Medulla oblongata (tissue), 1 donor: ENCODE measurements at regions not wholly inside any gene's neighbourhood (a gene's known extent, or its start where the extent isn't known, plus 50 kb on each side); places are given as distances from the start of the nearest gene placed in this dataset.
A peak's percentile ranks its signal among the peaks of the same experiment; 100 is the strongest.

ENCODE experiments used
- DNase-seq: peaks from one replicate; pipeline ENCODE4 v3.0.0-alpha.2; 2015; ENCODE audit errors: extremely low spot score

- peak; percentile 42 for DNase-seq
These were observed 367.1 kb upstream of the ESRRG start for GRCh38 chr1:217090060-217090911.

GRCh38 chr1:217089361-217090014 lies 366.3 kb upstream of the ESRRG start:
- peak; percentile 69 for DNase-seq

GRCh38 chr1:217088521-217089284 lies 365.5 kb upstream of the ESRRG start:
- DNase-seq = peak; percentile 43

- DNase-seq = peak; percentile 36
These were observed 364.8 kb upstream of the ESRRG start for GRCh38 chr1:217088011-217088410.

- no peak for DNase-seq
These were observed 356.4 kb upstream of the ESRRG start for GRCh38 chr1:217079584-217079983.

GRCh38 chr1:217078959-217079358 lies 355.7 kb upstream of the ESRRG start:
- DNase-seq = no peak

- DNase-seq = peak; percentile 38
These were observed 355.0 kb upstream of the ESRRG start for GRCh38 chr1:217078078-217078690.

GRCh38 chr1:217077426-217077825 lies 354.2 kb upstream of the ESRRG start:
- DNase-seq = no peak

- no peak for DNase-seq
These were observed 353.7 kb upstream of the ESRRG start for GRCh38 chr1:217076902-217077301.

- no peak for DNase-seq
These were observed 349.7 kb upstream of the ESRRG start for GRCh38 chr1:217072926-217073325.

- DNase-seq = no peak
These were observed 344.4 kb upstream of the ESRRG start for GRCh38 chr1:217067642-217068041.

GRCh38 chr1:217066794-217067193 lies 343.6 kb upstream of the ESRRG start:
- DNase-seq = no peak

- no peak for DNase-seq
These were observed 340.1 kb upstream of the ESRRG start for GRCh38 chr1:217063172-217063908.

GRCh38 chr1:217062586-217062985 lies 339.4 kb upstream of the ESRRG start:
- DNase-seq = no peak

GRCh38 chr1:217059401-217059800 lies 336.2 kb upstream of the ESRRG start:
- DNase-seq = no peak

- DNase-seq = peak; percentile 12
These were observed 330.4 kb upstream of the ESRRG start for GRCh38 chr1:217053676-217054075.

- no peak for DNase-seq
These were observed 329.4 kb upstream of the ESRRG start for GRCh38 chr1:217052626-217053025.

GRCh38 chr1:217052196-217052595 lies 329.0 kb upstream of the ESRRG start:
- no peak for DNase-seq

- peak; percentile 26 for DNase-seq
These were observed 326.5 kb upstream of the ESRRG start for GRCh38 chr1:217049721-217050120.

GRCh38 chr1:217049081-217049480 lies 325.9 kb upstream of the ESRRG start:
- DNase-seq = no peak

- no peak for DNase-seq
These were observed 325.0 kb upstream of the ESRRG start for GRCh38 chr1:217048104-217048707.
